MM.1S (cell line): ENCODE measurements at regions not wholly inside any gene's neighbourhood (a gene's known extent, or its start where the extent isn't known, plus 50 kb on each side); places are given as distances from the start of the nearest gene placed in this dataset.

ENCODE experiments used
- DNase-seq: peaks from one replicate; pipeline ENCODE4 v3.0.0-alpha.2; 2015
- H2AFZ ChIP-seq: fragments of 300-600 bp; sonication (generic); 2 replicates; pipeline ENCODE4 v1.6.0; 2016; ENCODE audit warnings: antibody characterized with exemption, low read length
- H3F3A ChIP-seq: fragments of 300-600 bp; sonication (generic); 2 replicates; pipeline ENCODE4 v1.6.1; 2016; ENCODE audit warnings: mild to moderate bottlenecking, antibody characterized with exemption, low read length, moderate library complexity, mixed read lengths; ENCODE audit not compliant: insufficient read depth
- H3K27ac ChIP-seq: fragments of 300-600 bp; sonication (generic); 2 replicates; pipeline ENCODE4 v1.5.1; 2016; ENCODE audit warnings: mild to moderate bottlenecking, low read length
- H3K27me3 ChIP-seq: fragments of 300-600 bp; sonication (generic); replicated peaks from 2 replicates; pipeline ENCODE4 v1.6.0; 2016; ENCODE audit warnings: low read length; ENCODE audit not compliant: insufficient read depth
- H3K36me3 ChIP-seq: fragments of 300-600 bp; sonication (generic); replicated peaks from 2 replicates; pipeline ENCODE4 v1.6.1; 2016; ENCODE audit warnings: mild to moderate bottlenecking, low read length, mixed read lengths; ENCODE audit not compliant: insufficient read depth
- H3K4me1 ChIP-seq: fragments of 300-600 bp; sonication (generic); 2 replicates; pipeline ENCODE4 v1.6.1; 2016; ENCODE audit warnings: low read length, mixed read lengths
- H3K4me2 ChIP-seq: fragments of 300-600 bp; sonication (generic); 2 replicates; pipeline ENCODE4 v1.6.0; 2016; ENCODE audit warnings: low read depth, low read length
- H3K4me3 ChIP-seq: fragments of 300-600 bp; sonication (generic); 2 replicates; pipeline ENCODE4 v1.5.1; 2016; ENCODE audit warnings: low read length, mixed read lengths
- H3K79me2 ChIP-seq: fragments of 300-600 bp; sonication (generic); 2 replicates; pipeline ENCODE4 v1.6.1; 2016; ENCODE audit warnings: mixed run types, low read length, mixed read lengths
- H3K9ac ChIP-seq: fragments of 300-600 bp; sonication (generic); 2 replicates; pipeline ENCODE4 v1.6.1; 2016; ENCODE audit warnings: low read length, mixed read lengths
- H3K9me2 ChIP-seq: fragments of 300-600 bp; sonication (generic); replicated peaks from 2 replicates; pipeline ENCODE4 v1.6.1; 2016; ENCODE audit warnings: mild to moderate bottlenecking, low read length, mixed read lengths; ENCODE audit not compliant: insufficient read depth
- H3K9me3 ChIP-seq: fragments of 300-600 bp; sonication (generic); replicated peaks from 2 replicates; pipeline ENCODE4 v1.6.1; 2016; ENCODE audit warnings: mild to moderate bottlenecking, low read length, mixed read lengths; ENCODE audit not compliant: insufficient read depth
- H4K20me1 ChIP-seq: fragments of 300-600 bp; sonication (generic); 2 replicates; pipeline ENCODE4 v1.6.1; 2016; ENCODE audit warnings: mild to moderate bottlenecking, low read length, moderate library complexity, mixed read lengths; ENCODE audit not compliant: insufficient read depth
- EZH2 ChIP-seq: fragments of 300-600 bp; sonication (generic); optimal IDR thresholded peaks from 2 replicates; pipeline ENCODE3; 2017; ENCODE audit warnings: low read depth, mild to moderate bottlenecking, antibody characterized with exemption, low read length, mixed read lengths
- EZH2phosphoT487 ChIP-seq: fragments of 300-600 bp; sonication (generic); IDR thresholded peaks from 2 replicates; pipeline ENCODE4 v1.6.1; 2018; ENCODE audit warnings: antibody characterized with exemption, low read length
- TF ChIP-seq, protein P1 (sequence below): fragments of 300-600 bp; sonication (generic); IDR thresholded peaks from 2 replicates; pipeline ENCODE4 v1.5.1; 2016; ENCODE audit warnings: antibody characterized with exemption, low read length, mixed read lengths

DNA sequence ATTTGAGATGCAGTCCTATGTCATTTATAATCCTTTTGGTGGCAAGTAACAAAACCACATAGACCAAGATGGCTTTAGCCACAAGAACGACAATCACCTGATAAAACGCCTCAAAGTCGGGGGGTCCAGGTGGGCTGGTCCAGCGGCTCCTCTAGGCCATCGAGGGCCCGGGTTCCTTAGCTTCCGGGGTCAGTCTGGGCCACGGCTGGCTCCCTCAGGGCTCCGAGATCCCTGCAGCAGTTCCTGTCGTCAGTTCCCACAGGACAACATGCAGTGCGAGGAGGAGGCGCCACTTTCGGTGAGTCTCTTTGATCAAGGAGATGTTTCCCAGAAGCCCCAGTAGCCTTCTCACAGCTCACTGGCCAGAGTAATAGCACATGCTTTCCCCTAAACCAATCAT, 574.6 kb downstream of the AACS start:
- H3K9ac ChIP-seq, result no peak overlapping the region
- H3K79me2 ChIP-seq, result no peaks in the 10 kb centered on the region
- no peaks in the 10 kb centered on the region for H3F3A ChIP-seq
- H3K27me3 ChIP-seq, result no peaks in the 10 kb centered on the region
- H2AFZ ChIP-seq, result no peak overlapping the region
- H3K4me3 ChIP-seq, result no peak overlapping the region
- no peaks in the 10 kb centered on the region for H3K9me2 ChIP-seq
- no peak overlapping the region for H3K4me2 ChIP-seq
- no peaks in the 10 kb centered on the region for H4K20me1 ChIP-seq
- H3K36me3 ChIP-seq, result no peaks in the 10 kb centered on the region
- no peak for DNase-seq
- TF ChIP-seq EZH2phosphoT487 (no peak), EZH2 (no peak)
- TF ChIP-seq, protein P1, sequence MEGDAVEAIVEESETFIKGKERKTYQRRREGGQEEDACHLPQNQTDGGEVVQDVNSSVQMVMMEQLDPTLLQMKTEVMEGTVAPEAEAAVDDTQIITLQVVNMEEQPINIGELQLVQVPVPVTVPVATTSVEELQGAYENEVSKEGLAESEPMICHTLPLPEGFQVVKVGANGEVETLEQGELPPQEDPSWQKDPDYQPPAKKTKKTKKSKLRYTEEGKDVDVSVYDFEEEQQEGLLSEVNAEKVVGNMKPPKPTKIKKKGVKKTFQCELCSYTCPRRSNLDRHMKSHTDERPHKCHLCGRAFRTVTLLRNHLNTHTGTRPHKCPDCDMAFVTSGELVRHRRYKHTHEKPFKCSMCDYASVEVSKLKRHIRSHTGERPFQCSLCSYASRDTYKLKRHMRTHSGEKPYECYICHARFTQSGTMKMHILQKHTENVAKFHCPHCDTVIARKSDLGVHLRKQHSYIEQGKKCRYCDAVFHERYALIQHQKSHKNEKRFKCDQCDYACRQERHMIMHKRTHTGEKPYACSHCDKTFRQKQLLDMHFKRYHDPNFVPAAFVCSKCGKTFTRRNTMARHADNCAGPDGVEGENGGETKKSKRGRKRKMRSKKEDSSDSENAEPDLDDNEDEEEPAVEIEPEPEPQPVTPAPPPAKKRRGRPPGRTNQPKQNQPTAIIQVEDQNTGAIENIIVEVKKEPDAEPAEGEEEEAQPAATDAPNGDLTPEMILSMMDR, result no peak
- H3K27ac ChIP-seq, result no peak overlapping the region
- H3K4me1 ChIP-seq, result no peaks in the 10 kb centered on the region
- H3K9me3 ChIP-seq, result no peaks in the 10 kb centered on the region

DNA sequence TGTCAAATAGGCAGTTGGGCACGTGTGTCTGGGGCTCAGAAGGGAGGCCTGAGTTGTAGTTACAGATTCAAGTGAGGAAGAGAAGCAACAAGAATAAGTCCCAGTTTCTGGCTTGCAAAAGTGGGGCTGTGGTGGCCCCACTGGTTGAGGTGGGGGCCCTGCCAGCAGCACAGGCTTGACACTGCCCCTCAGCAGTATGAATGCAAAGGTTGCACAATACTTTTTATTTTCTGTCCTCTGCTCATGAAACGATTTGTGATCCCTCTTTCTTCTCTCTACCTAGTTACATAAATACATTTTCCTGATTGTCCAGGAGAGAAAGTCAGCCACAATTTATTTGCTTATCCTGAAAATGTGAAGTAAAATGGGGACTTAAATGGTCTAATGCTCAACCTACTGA, 577.8 kb downstream of the AACS start:
- H3K27ac ChIP-seq, result no peak overlapping the region
- H3F3A ChIP-seq, result no peaks in the 10 kb centered on the region
- H2AFZ ChIP-seq, result no peak overlapping the region
- H3K9me3 ChIP-seq, result no peaks in the 10 kb centered on the region
- no peak overlapping the region for H3K4me2 ChIP-seq
- H3K4me1 ChIP-seq, result no peaks in the 10 kb centered on the region
- no peaks in the 10 kb centered on the region for H3K27me3 ChIP-seq
- no peaks in the 10 kb centered on the region for H3K36me3 ChIP-seq
- no peak for DNase-seq
- no peaks in the 10 kb centered on the region for H3K9me2 ChIP-seq
- no peak overlapping the region for H3K9ac ChIP-seq
- H3K79me2 ChIP-seq, result no peaks in the 10 kb centered on the region
- no peak overlapping the region for H3K4me3 ChIP-seq
- TF ChIP-seq EZH2phosphoT487, result no peak
- TF ChIP-seq, protein P1, result no peak
- no peak for TF ChIP-seq EZH2
- H4K20me1 ChIP-seq, result no peaks in the 10 kb centered on the region

DNA sequence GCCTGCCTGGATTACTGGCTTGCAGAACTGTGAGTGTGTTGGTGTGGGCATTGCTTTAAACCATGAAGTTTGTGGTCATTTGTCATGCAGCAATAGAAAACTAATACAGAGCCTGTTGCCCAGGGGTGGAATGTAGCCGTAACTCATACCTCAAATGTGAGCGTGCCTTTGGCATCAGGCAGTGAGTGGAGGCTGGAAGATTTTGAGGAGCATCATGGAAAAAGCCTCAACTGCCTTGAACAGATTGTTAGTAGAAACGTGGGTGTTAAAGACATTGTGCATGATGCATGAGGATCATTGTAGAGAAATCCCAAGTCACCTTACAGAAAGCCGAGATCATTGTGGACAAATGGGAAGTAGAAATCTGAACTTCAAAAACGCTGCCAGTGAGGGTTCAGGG, 580.5 kb downstream of the AACS start:
- H3K9ac ChIP-seq, result no peak overlapping the region

More for the DNA sequence above, 580.5 kb downstream of the AACS start:
- H3K9me3 ChIP-seq, result no peaks in the 10 kb centered on the region
- no peaks in the 10 kb centered on the region for H3F3A ChIP-seq
- H3K79me2 ChIP-seq, result no peaks in the 10 kb centered on the region
- no peaks in the 10 kb centered on the region for H3K36me3 ChIP-seq
- no peak overlapping the region for H3K4me3 ChIP-seq
- no peaks in the 10 kb centered on the region for H3K9me2 ChIP-seq
- no peaks in the 10 kb centered on the region for H3K27me3 ChIP-seq
- no peak for DNase-seq
- H4K20me1 ChIP-seq, result no peaks in the 10 kb centered on the region
- no peak overlapping the region for H3K4me2 ChIP-seq
- no peak for TF ChIP-seq EZH2
- no peak for TF ChIP-seq EZH2phosphoT487
- TF ChIP-seq, protein P1, result no peak
- no peak overlapping the region for H3K27ac ChIP-seq
- no peaks in the 10 kb centered on the region for H3K4me1 ChIP-seq
- H2AFZ ChIP-seq, result no peak overlapping the region
